ENCODE measurements at regions not wholly inside any gene's neighbourhood (a gene's known extent, or its start where the extent isn't known, plus 50 kb on each side); places are given as distances from the start of the nearest gene placed in this dataset.
A peak's percentile ranks its signal among the peaks of the same experiment; 100 is the strongest.
"Not testable (repeated sequence)": the region's sequence is repeated elsewhere in the genome, so short reads cannot be mapped to it uniquely, and the experiment has no call there.

GRCh38 chr2:83055376-83056010 is 1403.6 kb downstream of the SUCLG1 start:
- DNase-seq (ENCODE audit: low read depth), result peak; percentile 70

- peak; percentile 3 for DNase-seq (ENCODE audit: low read depth)
These were observed 1404.3 kb downstream of the SUCLG1 start for GRCh38 chr2:83054751-83055150.

- DNase-seq (ENCODE audit: low read depth), result no peak
These were observed 1407.4 kb downstream of the SUCLG1 start for GRCh38 chr2:83051538-83052170.

GRCh38 chr2:83042053-83042452 is 1417.0 kb downstream of the SUCLG1 start:
- no peak for DNase-seq (ENCODE audit: low read depth)

- DNase-seq (ENCODE audit: low read depth), result peak; percentile 7
These were observed 1436.4 kb downstream of the SUCLG1 start for GRCh38 chr2:83022631-83023210.

- DNase-seq (ENCODE audit: low read depth), result no peak
These were observed 1441.6 kb downstream of the SUCLG1 start for GRCh38 chr2:83017366-83018090.

- no peak for DNase-seq (ENCODE audit: low read depth)
These were observed 1442.6 kb downstream of the SUCLG1 start for GRCh38 chr2:83016343-83017110.

- no peak for DNase-seq (ENCODE audit: low read depth)
These were observed 1443.2 kb downstream of the SUCLG1 start for GRCh38 chr2:83015900-83016299.

GRCh38 chr2:83015035-83015715 is 1443.9 kb downstream of the SUCLG1 start:
- DNase-seq (ENCODE audit: low read depth), result no peak

- DNase-seq (ENCODE audit: low read depth), result no peak
These were observed 1444.6 kb downstream of the SUCLG1 start for GRCh38 chr2:83014462-83014861.

- peak; percentile 43 for DNase-seq (ENCODE audit: low read depth)
These were observed 1452.1 kb downstream of the SUCLG1 start for GRCh38 chr2:83006961-83007360.

GRCh38 chr2:83003555-83003954 is 1455.5 kb downstream of the SUCLG1 start:
- no peak for DNase-seq (ENCODE audit: low read depth)

GRCh38 chr2:83002706-83003105 is 1456.4 kb downstream of the SUCLG1 start:
- DNase-seq (ENCODE audit: low read depth), result no peak

- DNase-seq (ENCODE audit: low read depth), result no peak
These were observed 1460.3 kb downstream of the SUCLG1 start for GRCh38 chr2:82998781-82999180.

- no peak for DNase-seq (ENCODE audit: low read depth)
These were observed 1462.9 kb downstream of the SUCLG1 start for GRCh38 chr2:82996217-82996616.

GRCh38 chr2:82994151-82994550 is 1464.9 kb downstream of the SUCLG1 start:
- DNase-seq (ENCODE audit: low read depth), result no peak

- peak; percentile 57 for DNase-seq (ENCODE audit: low read depth)
These were observed 1465.5 kb downstream of the SUCLG1 start for GRCh38 chr2:82993609-82994008.

- no peak for DNase-seq (ENCODE audit: low read depth)
These were observed 1466.1 kb downstream of the SUCLG1 start for GRCh38 chr2:82992968-82993367.

GRCh38 chr2:82987706-82988105 is 1471.4 kb downstream of the SUCLG1 start:
- not testable (repeated sequence) for DNase-seq (ENCODE audit: low read depth)

GRCh38 chr2:82986899-82987298 is 1472.2 kb downstream of the SUCLG1 start:
- DNase-seq (ENCODE audit: low read depth), result no peak

GRCh38 chr2:82985572-82986197 is 1473.4 kb downstream of the SUCLG1 start:
- no peak for DNase-seq (ENCODE audit: low read depth)
